Panc1 (cell line): ENCODE measurements at regions not wholly inside any gene's neighbourhood (a gene's known extent, or its start where the extent isn't known, plus 50 kb on each side); places are given as distances from the start of the nearest gene placed in this dataset.

Experiments
- ATAC-seq: fragments of 200-7000 bp; cut with Tn5 transposase; 2 replicates; pipeline ENCODE4 v1.9.1; 2020; ENCODE audit warnings: mild to moderate bottlenecking, moderate library complexity
- BruUV-seq: library from RNA; stranded (reverse); fragments of 400-500 nt; replicated peaks from 2 replicates; lab custom pipeline; 2021; lab: Mats Ljungman, UMichigan
- CTCF ChIA-PET: fragments of 300-600 bp; sonication (Branson Sonifier 250); formaldehyde crosslinking; loops from one replicate; lab custom pipeline; 2022; ENCODE audit warnings: antibody characterized with exemption; lab: Charles Lee
- POLR2A ChIA-PET: fragments of 300-600 bp; sonication (Branson Sonifier 250); formaldehyde crosslinking; loops from one replicate; lab custom pipeline; 2022; ENCODE audit warnings: antibody characterized with exemption; lab: Charles Lee
- DNase-seq: peaks from one replicate; pipeline ENCODE4 v3.0.0-alpha.2; 2010; ENCODE audit warnings: low read depth, low spot score
- H3K27ac ChIP-seq: 2 replicates; pipeline ENCODE4 v1.5.1; 2011; ENCODE audit warnings: mild to moderate bottlenecking, low read length, inconsistent platforms
- H3K27me3 ChIP-seq: fragments of 200-500 bp; sonication (Bioruptor generic); 2 replicates; pipeline ENCODE4 v1.6.0; 2014; ENCODE audit warnings: low read length, inconsistent platforms; ENCODE audit not compliant: control insufficient read depth, insufficient read depth
- H3K36me3 ChIP-seq: fragments of 200-500 bp; sonication (Bioruptor generic); 2 replicates; pipeline ENCODE4 v1.5.1; 2014; ENCODE audit warnings: inconsistent platforms, mild to moderate bottlenecking, low read length, moderate library complexity; ENCODE audit not compliant: control insufficient read depth, insufficient read depth
- H3K4me1 ChIP-seq: 2 replicates; pipeline ENCODE4 v1.5.1; 2011; ENCODE audit warnings: inconsistent platforms, mild to moderate bottlenecking, low read length, moderate library complexity; ENCODE audit not compliant: control insufficient read depth, insufficient read depth
- H3K4me3 ChIP-seq, 2 experiments: 2 replicates each; pipeline ENCODE4 v1.5.1; 2011 to 2012; ENCODE audit warnings: low read depth in 2 of 2, low read length in 2 of 2, mild to moderate bottlenecking in 2 of 2, inconsistent platforms in 1 of 2, moderate library complexity in 1 of 2
- H3K9me3 ChIP-seq: fragments of 200-500 bp; sonication (Bioruptor generic); 2 replicates; pipeline ENCODE4 v1.5.1; 2014; ENCODE audit warnings: low read depth, mild to moderate bottlenecking, inconsistent platforms, low read length, moderate library complexity; ENCODE audit not compliant: control insufficient read depth, insufficient read depth
- POLR2AphosphoS5 ChIP-seq: IDR thresholded peaks from 2 replicates; pipeline ENCODE4 v1.6.1; 2012; ENCODE audit warnings: mild to moderate bottlenecking, low read depth, low read length, moderate library complexity
- SIN3A ChIP-seq: IDR thresholded peaks from 2 replicates; pipeline ENCODE4 v1.6.1; 2012; ENCODE audit warnings: low read depth, mild to moderate bottlenecking, low read length, moderate library complexity, borderline replicate concordance; ENCODE audit not compliant: insufficient read depth
- TCF7L2 ChIP-seq: IDR thresholded peaks from 2 replicates; pipeline ENCODE4 v1.6.1; 2011; ENCODE audit warnings: mild to moderate bottlenecking, low read depth, low read length, inconsistent platforms
- in situ Hi-C: cut with HindIII; loops from 2 replicates; pipeline ENCODE4 v1.10.0; 2016; ENCODE audit warnings: low sequenced_read_pairs, low pct_unique_long_range_greater_than_20kb
- intact Hi-C: fragments of 100-400 bp; cut with micrococcal nuclease; formaldehyde crosslinking; loops from one replicate; pipeline ENCODE4 v1.10.0; 2022; ENCODE audit not compliant: unreplicated experiment
- TF ChIP-seq, protein P1 (sequence below): fragments of 450-650 bp; IDR thresholded peaks from 2 replicates; pipeline ENCODE4 v1.5.1; 2017; ENCODE audit warnings: mild to moderate bottlenecking
- TF ChIP-seq, protein P2 (sequence below), 2 experiments: IDR thresholded peaks; 2 replicates each; pipeline ENCODE4 v1.6.1; 2011 to 2012; ENCODE audit warnings: low read depth in 2 of 2, control low read depth in 1 of 2, low read length in 1 of 2, mild to moderate bottlenecking in 1 of 2, moderate library complexity in 1 of 2; ENCODE audit not compliant: insufficient read depth in 1 of 2

DNA sequence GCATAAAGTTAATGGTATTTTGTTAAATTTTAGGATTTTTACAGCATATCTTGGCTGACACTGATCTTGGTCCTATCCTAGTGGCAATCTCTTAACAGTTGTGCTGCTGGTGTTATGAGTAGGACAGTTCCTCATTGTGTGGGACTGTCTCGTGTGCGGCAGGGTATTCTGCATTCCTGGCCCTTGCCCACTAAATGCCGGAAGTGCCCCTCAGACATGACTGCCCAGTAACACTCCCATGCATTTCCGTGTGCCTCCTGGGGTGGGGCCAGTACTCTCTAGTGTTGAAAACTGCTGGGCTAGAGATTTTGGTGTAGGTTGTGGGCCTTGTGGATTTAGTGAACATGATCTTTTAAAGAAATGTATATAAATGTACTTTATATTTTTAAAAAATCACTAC is 227.1 kb upstream of the DMRT1 start:
- POLR2A ChIA-PET, result no interaction called here
- Histone ChIP-seq H3K4me3 (no peak overlapping the region), H3K36me3 (no peaks in the 10 kb centered on the region), H3K27me3 (no peaks in the 10 kb centered on the region), H3K27ac (no peak overlapping the region), H3K4me1 (no peaks in the 10 kb centered on the region), H3K9me3 (no peaks in the 10 kb centered on the region)
- intact Hi-C loops, result loop anchor here (5.0 kb wide), 1 partner anchor 148 kb away; no protein-coding TSS in a partner anchor
- ATAC-seq (no peak), DNase-seq (no peak)
- BruUV-seq, result no TSS peak
- TF ChIP-seq, protein P1, sequence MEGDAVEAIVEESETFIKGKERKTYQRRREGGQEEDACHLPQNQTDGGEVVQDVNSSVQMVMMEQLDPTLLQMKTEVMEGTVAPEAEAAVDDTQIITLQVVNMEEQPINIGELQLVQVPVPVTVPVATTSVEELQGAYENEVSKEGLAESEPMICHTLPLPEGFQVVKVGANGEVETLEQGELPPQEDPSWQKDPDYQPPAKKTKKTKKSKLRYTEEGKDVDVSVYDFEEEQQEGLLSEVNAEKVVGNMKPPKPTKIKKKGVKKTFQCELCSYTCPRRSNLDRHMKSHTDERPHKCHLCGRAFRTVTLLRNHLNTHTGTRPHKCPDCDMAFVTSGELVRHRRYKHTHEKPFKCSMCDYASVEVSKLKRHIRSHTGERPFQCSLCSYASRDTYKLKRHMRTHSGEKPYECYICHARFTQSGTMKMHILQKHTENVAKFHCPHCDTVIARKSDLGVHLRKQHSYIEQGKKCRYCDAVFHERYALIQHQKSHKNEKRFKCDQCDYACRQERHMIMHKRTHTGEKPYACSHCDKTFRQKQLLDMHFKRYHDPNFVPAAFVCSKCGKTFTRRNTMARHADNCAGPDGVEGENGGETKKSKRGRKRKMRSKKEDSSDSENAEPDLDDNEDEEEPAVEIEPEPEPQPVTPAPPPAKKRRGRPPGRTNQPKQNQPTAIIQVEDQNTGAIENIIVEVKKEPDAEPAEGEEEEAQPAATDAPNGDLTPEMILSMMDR, result no peak
- TF ChIP-seq TCF7L2 (no peak), SIN3A (no peak), POLR2AphosphoS5 (no peak)
- TF ChIP-seq, protein P2, sequence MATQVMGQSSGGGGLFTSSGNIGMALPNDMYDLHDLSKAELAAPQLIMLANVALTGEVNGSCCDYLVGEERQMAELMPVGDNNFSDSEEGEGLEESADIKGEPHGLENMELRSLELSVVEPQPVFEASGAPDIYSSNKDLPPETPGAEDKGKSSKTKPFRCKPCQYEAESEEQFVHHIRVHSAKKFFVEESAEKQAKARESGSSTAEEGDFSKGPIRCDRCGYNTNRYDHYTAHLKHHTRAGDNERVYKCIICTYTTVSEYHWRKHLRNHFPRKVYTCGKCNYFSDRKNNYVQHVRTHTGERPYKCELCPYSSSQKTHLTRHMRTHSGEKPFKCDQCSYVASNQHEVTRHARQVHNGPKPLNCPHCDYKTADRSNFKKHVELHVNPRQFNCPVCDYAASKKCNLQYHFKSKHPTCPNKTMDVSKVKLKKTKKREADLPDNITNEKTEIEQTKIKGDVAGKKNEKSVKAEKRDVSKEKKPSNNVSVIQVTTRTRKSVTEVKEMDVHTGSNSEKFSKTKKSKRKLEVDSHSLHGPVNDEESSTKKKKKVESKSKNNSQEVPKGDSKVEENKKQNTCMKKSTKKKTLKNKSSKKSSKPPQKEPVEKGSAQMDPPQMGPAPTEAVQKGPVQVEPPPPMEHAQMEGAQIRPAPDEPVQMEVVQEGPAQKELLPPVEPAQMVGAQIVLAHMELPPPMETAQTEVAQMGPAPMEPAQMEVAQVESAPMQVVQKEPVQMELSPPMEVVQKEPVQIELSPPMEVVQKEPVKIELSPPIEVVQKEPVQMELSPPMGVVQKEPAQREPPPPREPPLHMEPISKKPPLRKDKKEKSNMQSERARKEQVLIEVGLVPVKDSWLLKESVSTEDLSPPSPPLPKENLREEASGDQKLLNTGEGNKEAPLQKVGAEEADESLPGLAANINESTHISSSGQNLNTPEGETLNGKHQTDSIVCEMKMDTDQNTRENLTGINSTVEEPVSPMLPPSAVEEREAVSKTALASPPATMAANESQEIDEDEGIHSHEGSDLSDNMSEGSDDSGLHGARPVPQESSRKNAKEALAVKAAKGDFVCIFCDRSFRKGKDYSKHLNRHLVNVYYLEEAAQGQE (IDR thresholded peaks at IDR 0.05; ENCODE audit: insufficient read depth in 1 of 2, low read depth in 2 of 2, low read length in 1 of 2), result no peak
- CTCF ChIA-PET, result no interaction called here
- in situ Hi-C loops, result no loop called here

DNA sequence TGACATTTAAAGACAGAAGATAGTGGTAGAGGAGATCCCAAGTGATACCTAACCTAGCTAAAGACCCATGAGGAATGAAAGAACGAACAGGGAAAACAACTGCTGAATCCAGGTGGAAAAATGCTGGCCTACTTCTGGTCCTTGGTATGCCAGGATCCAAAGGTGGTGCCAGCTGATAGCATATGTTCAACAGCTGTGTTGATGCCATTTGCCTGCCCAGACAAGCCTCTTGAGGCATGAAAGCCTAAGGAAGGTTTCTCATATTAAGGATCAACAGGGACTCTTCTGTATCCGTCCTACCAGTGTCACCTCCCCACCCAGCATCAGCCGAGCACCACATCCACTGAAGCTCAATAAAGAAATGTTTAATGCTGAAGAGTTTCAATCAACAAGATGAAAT is 225.7 kb upstream of the DMRT1 start:
- ATAC-seq, result no peak
- H3K4me3 ChIP-seq, result no peak overlapping the region
- H3K4me1 ChIP-seq, result no peaks in the 10 kb centered on the region
- H3K36me3 ChIP-seq, result no peaks in the 10 kb centered on the region
- TF ChIP-seq TCF7L2 (no peak), POLR2AphosphoS5 (no peak), SIN3A (no peak)
- TF ChIP-seq, protein P2 (IDR thresholded peaks at IDR 0.05; ENCODE audit: insufficient read depth in 1 of 2, low read depth in 2 of 2, low read length in 1 of 2), result no peak
- TF ChIP-seq, protein P1, result no peak
- H3K27ac ChIP-seq, result no peak overlapping the region
- intact Hi-C loops (no loop called here), in situ Hi-C loops (no loop called here)
- ChIA-PET CTCF (no interaction called here), POLR2A (no interaction called here)
- DNase-seq, result no peak
- no peaks in the 10 kb centered on the region for H3K27me3 ChIP-seq
- BruUV-seq, result no TSS peak
- H3K9me3 ChIP-seq, result no peaks in the 10 kb centered on the region
